ENCODE measurements at regions not wholly inside any gene's neighbourhood (a gene's known extent, or its start where the extent isn't known, plus 50 kb on each side); places are given as distances from the start of the nearest gene placed in this dataset.

DNA sequence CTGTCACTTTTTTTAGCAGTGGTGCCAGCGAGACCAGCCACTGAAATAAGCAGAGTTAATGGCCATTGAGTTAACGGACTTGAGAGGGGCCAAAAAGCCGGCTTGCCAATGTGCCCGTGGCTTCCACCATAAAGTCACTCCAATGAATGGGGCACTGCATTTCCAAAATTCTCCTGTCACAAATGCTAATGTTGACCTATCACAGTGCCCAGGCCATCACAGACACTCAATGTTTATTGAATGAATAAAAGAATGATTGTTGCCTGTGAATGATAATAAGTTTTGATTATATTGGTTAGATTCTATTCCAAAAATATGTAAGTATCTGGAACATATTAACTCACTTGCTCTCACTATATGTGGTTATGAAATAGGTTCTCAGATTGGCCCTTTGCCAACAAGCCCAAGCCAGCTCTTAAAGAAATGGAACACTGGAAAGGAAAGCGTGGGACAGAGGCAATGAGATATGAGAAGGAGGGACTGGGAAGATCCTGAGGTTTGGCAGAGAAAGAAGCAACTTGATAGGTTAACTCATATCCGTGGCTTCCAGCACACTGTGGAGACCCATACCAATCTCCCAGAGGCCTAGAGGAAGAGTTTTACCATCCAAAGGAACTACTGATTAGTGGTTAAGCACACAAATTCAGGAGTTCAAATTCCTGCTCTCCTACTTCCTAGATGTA is 108.7 kb downstream of the BTG1 start:
- no peaks in the 10 kb centered on the region for H3K27me3 Mint-ChIP-seq (ENCODE audit: insufficient read depth, unreplicated experiment)
- no peaks in the 10 kb centered on the region for H3K36me3 ChIP-seq (ENCODE audit: control insufficient read depth, insufficient read depth, low read length)
- no peak overlapping the region for H3K27ac Mint-ChIP-seq (ENCODE audit: unreplicated experiment)
- H3K4me1 Mint-ChIP-seq (ENCODE audit: low read depth, unreplicated experiment), result peaks cover 7% of the 10 kb centered on the region
- H3K36me3 Mint-ChIP-seq (ENCODE audit: insufficient read depth, unreplicated experiment), result no peaks in the 10 kb centered on the region
- intact Hi-C loops (cut with micrococcal nuclease; ENCODE audit: unreplicated experiment), result no loop called here
- no peak for DNase-seq
- H3K4me3 ChIP-seq (ENCODE audit: low read depth, low read length), result no peak overlapping the region
- no peak overlapping the region for H3K4me3 Mint-ChIP-seq (ENCODE audit: unreplicated experiment)
- TF ChIP-seq, protein P1, sequence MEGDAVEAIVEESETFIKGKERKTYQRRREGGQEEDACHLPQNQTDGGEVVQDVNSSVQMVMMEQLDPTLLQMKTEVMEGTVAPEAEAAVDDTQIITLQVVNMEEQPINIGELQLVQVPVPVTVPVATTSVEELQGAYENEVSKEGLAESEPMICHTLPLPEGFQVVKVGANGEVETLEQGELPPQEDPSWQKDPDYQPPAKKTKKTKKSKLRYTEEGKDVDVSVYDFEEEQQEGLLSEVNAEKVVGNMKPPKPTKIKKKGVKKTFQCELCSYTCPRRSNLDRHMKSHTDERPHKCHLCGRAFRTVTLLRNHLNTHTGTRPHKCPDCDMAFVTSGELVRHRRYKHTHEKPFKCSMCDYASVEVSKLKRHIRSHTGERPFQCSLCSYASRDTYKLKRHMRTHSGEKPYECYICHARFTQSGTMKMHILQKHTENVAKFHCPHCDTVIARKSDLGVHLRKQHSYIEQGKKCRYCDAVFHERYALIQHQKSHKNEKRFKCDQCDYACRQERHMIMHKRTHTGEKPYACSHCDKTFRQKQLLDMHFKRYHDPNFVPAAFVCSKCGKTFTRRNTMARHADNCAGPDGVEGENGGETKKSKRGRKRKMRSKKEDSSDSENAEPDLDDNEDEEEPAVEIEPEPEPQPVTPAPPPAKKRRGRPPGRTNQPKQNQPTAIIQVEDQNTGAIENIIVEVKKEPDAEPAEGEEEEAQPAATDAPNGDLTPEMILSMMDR (IDR thresholded peaks at IDR 0.05; ENCODE audit: insufficient read depth in 1 of 2, low read depth in 1 of 2, low read length in 1 of 2, severe bottlenecking in 1 of 2, unreplicated experiment in 1 of 2), result no peak
- H3K27me3 ChIP-seq (replicated peaks; ENCODE audit: control insufficient read depth, insufficient read depth, low read length), result no peaks in the 10 kb centered on the region
- H3K9me3 Mint-ChIP-seq (ENCODE audit: unreplicated experiment), result no peaks in the 10 kb centered on the region
- no TSS peak for BruUV-seq (replicated peaks)
- ChIA-PET POLR2A (no interaction called here), CTCF (no interaction called here)
- H3K4me1 ChIP-seq, result peaks cover 12% of the 10 kb centered on the region
- H3K9me3 ChIP-seq, result no peaks in the 10 kb centered on the region

GRCh38 chr12:92036061-92036620 is 109.5 kb downstream of the BTG1 start:
- no peak overlapping the region for H3K27ac Mint-ChIP-seq (ENCODE audit: unreplicated experiment)
- H3K4me1 Mint-ChIP-seq (ENCODE audit: low read depth, unreplicated experiment), result peaks cover 7% of the 10 kb centered on the region
- TF ChIP-seq, protein P1 (IDR thresholded peaks at IDR 0.05; ENCODE audit: insufficient read depth in 1 of 2, low read depth in 1 of 2, low read length in 1 of 2, severe bottlenecking in 1 of 2, unreplicated experiment in 1 of 2), result no peak
- Histone ChIP-seq H3K4me3 (ENCODE audit: low read depth, low read length) (no peak overlapping the region), H3K4me1 (peaks cover 12% of the 10 kb centered on the region), H3K27me3 (replicated peaks; ENCODE audit: control insufficient read depth, insufficient read depth, low read length) (no peaks in the 10 kb centered on the region), H3K36me3 (ENCODE audit: control insufficient read depth, insufficient read depth, low read length) (no peaks in the 10 kb centered on the region), H3K9me3 (no peaks in the 10 kb centered on the region)
- H3K36me3 Mint-ChIP-seq (ENCODE audit: insufficient read depth, unreplicated experiment), result no peaks in the 10 kb centered on the region
- no TSS peak for BruUV-seq (replicated peaks)
- H3K27me3 Mint-ChIP-seq (ENCODE audit: insufficient read depth, unreplicated experiment), result no peaks in the 10 kb centered on the region
- intact Hi-C loops (cut with micrococcal nuclease; ENCODE audit: unreplicated experiment), result no loop called here
- no peaks in the 10 kb centered on the region for H3K9me3 Mint-ChIP-seq (ENCODE audit: unreplicated experiment)
- POLR2A ChIA-PET, result no interaction called here
- no peak overlapping the region for H3K4me3 Mint-ChIP-seq (ENCODE audit: unreplicated experiment)
- no peak for DNase-seq
- CTCF ChIA-PET, result no interaction called here

DNA sequence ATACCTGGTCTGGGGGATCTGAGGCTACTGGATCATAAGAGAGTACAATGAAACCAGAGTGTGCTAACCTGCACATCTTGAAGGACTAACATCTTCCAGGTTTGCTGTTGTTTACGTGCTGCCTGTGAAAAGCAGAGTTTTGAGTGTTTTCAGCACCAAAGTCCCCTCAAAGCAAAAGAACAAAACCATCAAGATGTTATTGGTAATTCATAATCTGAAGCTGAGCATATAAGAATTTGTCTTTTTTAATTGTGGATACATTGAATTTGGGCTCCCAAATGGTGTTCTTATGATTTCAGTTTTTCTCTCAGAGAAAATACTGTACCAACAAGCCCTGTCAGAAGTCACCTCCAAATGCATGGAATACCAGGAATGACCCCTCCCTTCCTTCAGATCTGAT is 110.2 kb downstream of the BTG1 start:
- DNase-seq, result no peak
- BruUV-seq (replicated peaks), result no TSS peak
- H3K4me3 Mint-ChIP-seq (ENCODE audit: unreplicated experiment), result no peak overlapping the region
- H3K4me1 ChIP-seq, result peaks cover 12% of the 10 kb centered on the region
- TF ChIP-seq, protein P1 (IDR thresholded peaks at IDR 0.05; ENCODE audit: insufficient read depth in 1 of 2, low read depth in 1 of 2, low read length in 1 of 2, severe bottlenecking in 1 of 2, unreplicated experiment in 1 of 2), result no peak
- POLR2A ChIA-PET, result no interaction called here
- CTCF ChIA-PET, result no interaction called here
- no peaks in the 10 kb centered on the region for H3K9me3 Mint-ChIP-seq (ENCODE audit: unreplicated experiment)
- intact Hi-C loops (cut with micrococcal nuclease; ENCODE audit: unreplicated experiment), result no loop called here
- no peaks in the 10 kb centered on the region for H3K36me3 ChIP-seq (ENCODE audit: control insufficient read depth, insufficient read depth, low read length)
- no peaks in the 10 kb centered on the region for H3K27me3 ChIP-seq (replicated peaks; ENCODE audit: control insufficient read depth, insufficient read depth, low read length)
- no peaks in the 10 kb centered on the region for H3K27me3 Mint-ChIP-seq (ENCODE audit: insufficient read depth, unreplicated experiment)
- no peak overlapping the region for H3K4me3 ChIP-seq (ENCODE audit: low read depth, low read length)
- H3K27ac Mint-ChIP-seq (ENCODE audit: unreplicated experiment), result no peak overlapping the region
- H3K36me3 Mint-ChIP-seq (ENCODE audit: insufficient read depth, unreplicated experiment), result no peaks in the 10 kb centered on the region
- H3K4me1 Mint-ChIP-seq (ENCODE audit: low read depth, unreplicated experiment), result peaks cover 7% of the 10 kb centered on the region
- no peaks in the 10 kb centered on the region for H3K9me3 ChIP-seq
